ENCODE measurements at regions not wholly inside any gene's neighbourhood (a gene's known extent, or its start where the extent isn't known, plus 50 kb on each side); places are given as distances from the start of the nearest gene placed in this dataset.

DNA sequence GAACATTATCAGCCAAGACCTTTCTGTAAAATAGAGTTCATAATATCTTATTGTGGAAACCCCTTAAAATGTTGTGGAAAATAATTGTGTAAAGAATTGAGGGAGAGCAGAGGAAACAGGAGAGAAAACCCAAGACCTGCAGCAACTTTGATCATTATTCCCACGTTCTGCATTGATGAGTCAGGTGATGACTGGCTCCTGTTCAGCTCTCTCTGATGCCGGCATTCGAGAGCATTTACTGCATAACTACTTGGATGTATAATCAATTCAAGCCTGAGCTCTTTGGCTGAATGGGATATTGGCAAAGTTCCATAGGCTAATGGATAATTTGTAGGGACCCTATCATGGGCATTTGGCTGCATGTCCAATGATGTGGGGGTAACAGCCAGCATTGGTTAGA lies 176.3 kb upstream of the ARID2 start:
- TF ChIP-seq POLR2A (IDR thresholded peaks at IDR 0.05) = no peak
- TF ChIP-seq, protein P1, sequence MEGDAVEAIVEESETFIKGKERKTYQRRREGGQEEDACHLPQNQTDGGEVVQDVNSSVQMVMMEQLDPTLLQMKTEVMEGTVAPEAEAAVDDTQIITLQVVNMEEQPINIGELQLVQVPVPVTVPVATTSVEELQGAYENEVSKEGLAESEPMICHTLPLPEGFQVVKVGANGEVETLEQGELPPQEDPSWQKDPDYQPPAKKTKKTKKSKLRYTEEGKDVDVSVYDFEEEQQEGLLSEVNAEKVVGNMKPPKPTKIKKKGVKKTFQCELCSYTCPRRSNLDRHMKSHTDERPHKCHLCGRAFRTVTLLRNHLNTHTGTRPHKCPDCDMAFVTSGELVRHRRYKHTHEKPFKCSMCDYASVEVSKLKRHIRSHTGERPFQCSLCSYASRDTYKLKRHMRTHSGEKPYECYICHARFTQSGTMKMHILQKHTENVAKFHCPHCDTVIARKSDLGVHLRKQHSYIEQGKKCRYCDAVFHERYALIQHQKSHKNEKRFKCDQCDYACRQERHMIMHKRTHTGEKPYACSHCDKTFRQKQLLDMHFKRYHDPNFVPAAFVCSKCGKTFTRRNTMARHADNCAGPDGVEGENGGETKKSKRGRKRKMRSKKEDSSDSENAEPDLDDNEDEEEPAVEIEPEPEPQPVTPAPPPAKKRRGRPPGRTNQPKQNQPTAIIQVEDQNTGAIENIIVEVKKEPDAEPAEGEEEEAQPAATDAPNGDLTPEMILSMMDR (IDR thresholded peaks at IDR 0.05 in 4 of 5, conservative IDR thresholded peaks at IDR 0.05 in 1 of 5) = no peak
- Histone ChIP-seq H3K27ac (no peak overlapping the region), H3K9me3 (no peaks in the 10 kb centered on the region), H3K36me3 (no peaks in the 10 kb centered on the region), H3K4me1 (no peaks in the 10 kb centered on the region), H3K4me3 (no peak overlapping the region), H3K27me3 (no peaks in the 10 kb centered on the region)
- in situ Hi-C loops (cut with MboI; ENCODE audit: low sequenced_read_pairs in 4 of 4) = no loop called here
- no peak for DNase-seq
- no peak for ATAC-seq
- intact Hi-C loops (cut with DNase I; ENCODE audit: low total_unique reads) = no loop called here

GRCh38 chr12:45557016-45557415 lies 172.5 kb upstream of the ARID2 start:
- H3K4me1 ChIP-seq = no peaks in the 10 kb centered on the region
- H3K9me3 ChIP-seq = no peaks in the 10 kb centered on the region
- DNase-seq = no peak
- no peak for TF ChIP-seq POLR2A (IDR thresholded peaks at IDR 0.05)
- TF ChIP-seq, protein P1 (IDR thresholded peaks at IDR 0.05 in 4 of 5, conservative IDR thresholded peaks at IDR 0.05 in 1 of 5) = no peak
- no peak overlapping the region for H3K4me3 ChIP-seq
- no peaks in the 10 kb centered on the region for H3K36me3 ChIP-seq
- H3K27ac ChIP-seq = no peak overlapping the region
- intact Hi-C loops (cut with DNase I; ENCODE audit: low total_unique reads) = no loop called here
- H3K27me3 ChIP-seq = no peaks in the 10 kb centered on the region
- in situ Hi-C loops (cut with MboI; ENCODE audit: low sequenced_read_pairs in 4 of 4) = no loop called here
- no peak for ATAC-seq

DNA sequence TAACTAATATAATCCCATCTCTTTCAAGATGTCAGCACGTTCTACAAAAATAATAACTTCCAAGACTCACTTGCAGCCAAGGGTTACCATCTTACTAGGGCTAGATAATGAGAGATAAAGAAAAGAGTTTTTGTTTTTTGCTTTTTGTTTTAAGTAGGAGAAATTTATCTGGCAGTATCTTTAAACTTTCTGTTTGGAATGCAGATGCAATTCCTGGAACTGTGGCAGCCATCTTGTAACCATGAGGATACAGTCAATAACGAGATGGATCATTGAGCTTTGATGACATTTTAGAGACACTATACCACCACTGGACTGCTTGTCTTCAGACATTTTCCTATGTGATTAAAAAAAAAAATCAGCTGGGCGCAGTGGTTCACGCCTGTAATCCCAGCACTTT lies 171.2 kb upstream of the ARID2 start:
- H3K36me3 ChIP-seq = no peaks in the 10 kb centered on the region
- H3K27ac ChIP-seq = no peak overlapping the region
- no peak overlapping the region for H3K4me3 ChIP-seq
- no peaks in the 10 kb centered on the region for H3K9me3 ChIP-seq
- intact Hi-C loops (cut with DNase I; ENCODE audit: low total_unique reads) (no loop called here), in situ Hi-C loops (cut with MboI; ENCODE audit: low sequenced_read_pairs in 4 of 4) (no loop called here)
- no peaks in the 10 kb centered on the region for H3K27me3 ChIP-seq
- TF ChIP-seq, protein P1 (IDR thresholded peaks at IDR 0.05 in 4 of 5, conservative IDR thresholded peaks at IDR 0.05 in 1 of 5) = no peak
- TF ChIP-seq POLR2A (IDR thresholded peaks at IDR 0.05) = no peak
- no peak for ATAC-seq
- no peaks in the 10 kb centered on the region for H3K4me1 ChIP-seq
- DNase-seq = no peak

- Histone ChIP-seq H3K9me3 (no peaks in the 10 kb centered on the region), H3K27me3 (no peaks in the 10 kb centered on the region), H3K4me1 (no peaks in the 10 kb centered on the region), H3K27ac (no peak overlapping the region), H3K36me3 (no peaks in the 10 kb centered on the region), H3K4me3 (no peak overlapping the region)
- DNase-seq = no peak
- intact Hi-C loops (cut with DNase I; ENCODE audit: low total_unique reads) = no loop called here
- ATAC-seq = no peak
- TF ChIP-seq, protein P1 (IDR thresholded peaks at IDR 0.05 in 4 of 5, conservative IDR thresholded peaks at IDR 0.05 in 1 of 5) = no peak
- TF ChIP-seq POLR2A (IDR thresholded peaks at IDR 0.05) = no peak
- in situ Hi-C loops (cut with MboI; ENCODE audit: low sequenced_read_pairs in 4 of 4) = no loop called here
Measured at GRCh38 chr12:45559537-45559936, 170.0 kb upstream of the ARID2 start.

DNA sequence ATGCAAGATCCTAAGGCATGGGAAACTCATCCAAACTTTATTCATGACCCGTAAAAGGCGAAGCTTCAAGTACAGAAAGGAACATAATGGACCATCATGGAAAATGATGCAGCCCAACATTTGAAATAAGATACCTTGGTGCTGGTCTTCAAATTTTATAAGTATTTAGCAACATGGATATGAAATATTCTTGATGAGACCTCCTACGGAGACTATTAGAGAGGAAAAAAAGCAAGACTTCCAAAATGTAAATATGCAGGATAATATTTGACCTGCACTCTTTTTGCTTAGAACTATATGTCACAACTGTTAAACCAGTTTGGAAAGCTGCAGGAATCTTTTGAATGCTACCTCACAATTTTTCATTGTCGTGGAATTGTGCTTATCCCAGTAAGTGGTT lies 168.8 kb upstream of the ARID2 start:
- no peaks in the 10 kb centered on the region for H3K36me3 ChIP-seq
- TF ChIP-seq POLR2A (IDR thresholded peaks at IDR 0.05) = no peak
- no peaks in the 10 kb centered on the region for H3K27me3 ChIP-seq
- H3K9me3 ChIP-seq = no peaks in the 10 kb centered on the region
- DNase-seq (no peak), ATAC-seq (no peak)
- intact Hi-C loops (cut with DNase I; ENCODE audit: low total_unique reads) = no loop called here
- H3K4me1 ChIP-seq = no peaks in the 10 kb centered on the region
- in situ Hi-C loops (cut with MboI; ENCODE audit: low sequenced_read_pairs in 4 of 4) = no loop called here
- H3K27ac ChIP-seq = no peak overlapping the region
- no peak overlapping the region for H3K4me3 ChIP-seq
